GM12872 (cell line): ENCODE measurements at regions not wholly inside any gene's neighbourhood (a gene's known extent, or its start where the extent isn't known, plus 50 kb on each side); places are given as distances from the start of the nearest gene placed in this dataset.

Experiments used
- TF ChIP-seq, protein P1 (sequence below): IDR thresholded peaks from 3 replicates; pipeline ENCODE4 v1.5.1; 2011; ENCODE audit warnings: low read depth, mild to moderate bottlenecking, low read length, moderate library complexity; ENCODE audit not compliant: insufficient read depth

DNA sequence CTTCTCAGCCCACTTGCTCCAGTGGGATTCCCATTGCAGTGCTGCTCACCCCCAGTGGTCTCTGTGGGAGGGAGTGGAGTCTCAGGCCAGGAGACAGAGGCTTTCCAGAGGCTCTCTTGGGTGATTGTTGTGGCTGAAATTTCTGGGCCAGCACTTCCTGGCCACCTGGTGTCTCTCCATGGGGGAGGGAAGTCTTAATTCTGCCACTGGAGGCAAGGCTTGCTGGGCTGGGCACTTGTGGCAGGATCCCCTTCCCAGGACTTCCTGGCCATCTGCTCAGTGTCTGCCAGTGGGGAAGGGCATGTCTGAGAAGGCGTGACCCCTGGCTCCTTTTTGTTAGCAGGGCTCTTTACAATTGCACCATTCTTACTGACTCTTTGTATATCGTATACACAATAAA is 351.8 kb downstream of the GABRB3 start:
- TF ChIP-seq, protein P1, sequence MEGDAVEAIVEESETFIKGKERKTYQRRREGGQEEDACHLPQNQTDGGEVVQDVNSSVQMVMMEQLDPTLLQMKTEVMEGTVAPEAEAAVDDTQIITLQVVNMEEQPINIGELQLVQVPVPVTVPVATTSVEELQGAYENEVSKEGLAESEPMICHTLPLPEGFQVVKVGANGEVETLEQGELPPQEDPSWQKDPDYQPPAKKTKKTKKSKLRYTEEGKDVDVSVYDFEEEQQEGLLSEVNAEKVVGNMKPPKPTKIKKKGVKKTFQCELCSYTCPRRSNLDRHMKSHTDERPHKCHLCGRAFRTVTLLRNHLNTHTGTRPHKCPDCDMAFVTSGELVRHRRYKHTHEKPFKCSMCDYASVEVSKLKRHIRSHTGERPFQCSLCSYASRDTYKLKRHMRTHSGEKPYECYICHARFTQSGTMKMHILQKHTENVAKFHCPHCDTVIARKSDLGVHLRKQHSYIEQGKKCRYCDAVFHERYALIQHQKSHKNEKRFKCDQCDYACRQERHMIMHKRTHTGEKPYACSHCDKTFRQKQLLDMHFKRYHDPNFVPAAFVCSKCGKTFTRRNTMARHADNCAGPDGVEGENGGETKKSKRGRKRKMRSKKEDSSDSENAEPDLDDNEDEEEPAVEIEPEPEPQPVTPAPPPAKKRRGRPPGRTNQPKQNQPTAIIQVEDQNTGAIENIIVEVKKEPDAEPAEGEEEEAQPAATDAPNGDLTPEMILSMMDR = no peak

DNA sequence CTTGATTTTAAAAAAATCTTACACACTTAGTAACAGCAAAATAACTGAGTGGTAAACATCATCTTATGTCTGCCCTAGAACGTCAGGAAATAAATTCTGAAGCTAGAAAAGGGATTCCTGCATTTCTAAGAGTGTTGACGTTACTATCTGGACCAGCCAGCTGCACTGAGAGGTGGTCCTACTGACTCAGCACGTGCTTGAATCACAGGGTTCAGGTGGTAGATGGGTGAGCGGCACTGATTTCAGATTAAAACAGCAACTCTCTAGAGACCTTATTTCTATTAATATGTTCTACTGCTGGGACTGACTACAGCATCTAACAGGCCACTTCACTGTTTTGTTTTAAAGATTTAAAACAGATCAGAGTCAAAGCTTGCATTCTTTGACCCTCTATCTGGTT is 377.2 kb downstream of the GABRB3 start:
- TF ChIP-seq, protein P1 = no peak

DNA sequence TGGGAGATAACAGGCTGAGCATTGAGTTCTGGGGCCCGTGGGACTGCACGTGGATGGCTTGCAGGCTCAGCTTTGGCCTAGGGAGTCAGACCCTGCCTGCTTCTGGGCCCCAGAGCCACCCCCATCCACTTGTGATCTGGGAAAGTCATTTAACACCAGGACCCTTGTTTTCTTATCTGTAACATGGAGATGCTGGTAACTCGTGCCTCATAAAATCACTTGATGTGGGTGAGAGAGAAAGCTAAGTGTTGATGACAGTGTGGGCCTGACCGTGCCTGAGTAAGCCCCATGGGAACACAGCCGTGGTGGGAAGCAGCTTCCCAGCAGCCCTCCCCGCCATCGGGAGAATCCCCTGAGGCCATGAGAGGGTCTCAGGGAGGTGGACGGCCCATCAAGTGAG is 378.1 kb downstream of the GABRB3 start:
- TF ChIP-seq, protein P1 = no peak

DNA sequence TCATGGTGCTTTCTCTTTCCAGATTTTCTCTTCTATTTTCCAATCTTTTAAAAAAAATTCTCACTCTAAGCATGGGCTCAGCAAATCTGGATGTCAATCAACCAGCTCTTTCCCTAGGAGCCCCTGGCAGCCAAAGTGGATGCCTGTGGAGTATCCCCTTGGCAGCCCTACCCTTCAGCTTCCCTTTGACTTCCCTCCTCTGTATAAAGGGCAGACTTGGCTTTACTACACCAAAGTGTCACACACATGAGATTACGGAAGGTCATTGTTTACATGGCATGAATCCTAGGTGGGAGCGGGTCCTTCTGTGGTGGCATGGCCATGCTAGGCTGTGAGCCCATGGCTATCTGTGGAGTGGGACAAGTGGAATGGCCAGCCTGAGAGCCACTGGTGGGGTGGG is 379.9 kb downstream of the GABRB3 start:
- TF ChIP-seq, protein P1 = no peak

DNA sequence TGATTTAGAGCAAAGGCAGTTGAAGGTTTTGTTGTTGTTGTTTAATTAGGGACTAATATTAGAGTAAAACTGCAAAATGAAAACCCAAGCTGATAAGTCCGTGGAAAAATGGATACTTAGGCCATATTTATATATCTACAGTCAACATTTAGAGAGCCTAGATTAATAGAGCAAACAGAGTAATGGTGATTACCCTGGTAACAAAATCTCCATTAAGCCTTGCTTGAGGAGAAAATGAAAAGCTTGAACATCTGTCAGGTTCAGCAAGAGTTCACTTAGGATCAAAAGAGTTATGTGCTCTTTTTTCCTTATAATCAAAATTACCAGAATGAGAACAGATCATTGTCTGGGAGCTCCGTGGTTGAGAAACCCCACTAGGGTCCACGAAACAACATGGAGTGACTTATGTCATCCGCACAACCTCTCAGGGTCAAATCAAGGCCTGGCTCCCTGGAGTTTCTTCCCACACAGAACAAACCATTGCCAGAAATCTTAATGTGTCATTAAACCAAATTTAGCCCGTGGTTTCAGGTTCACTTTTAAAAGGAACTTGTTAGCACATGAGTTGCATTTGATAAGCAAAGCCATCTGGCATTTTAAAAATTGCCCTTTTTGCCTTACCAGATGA is 381.2 kb downstream of the GABRB3 start:
- TF ChIP-seq, protein P1 = no peak

DNA sequence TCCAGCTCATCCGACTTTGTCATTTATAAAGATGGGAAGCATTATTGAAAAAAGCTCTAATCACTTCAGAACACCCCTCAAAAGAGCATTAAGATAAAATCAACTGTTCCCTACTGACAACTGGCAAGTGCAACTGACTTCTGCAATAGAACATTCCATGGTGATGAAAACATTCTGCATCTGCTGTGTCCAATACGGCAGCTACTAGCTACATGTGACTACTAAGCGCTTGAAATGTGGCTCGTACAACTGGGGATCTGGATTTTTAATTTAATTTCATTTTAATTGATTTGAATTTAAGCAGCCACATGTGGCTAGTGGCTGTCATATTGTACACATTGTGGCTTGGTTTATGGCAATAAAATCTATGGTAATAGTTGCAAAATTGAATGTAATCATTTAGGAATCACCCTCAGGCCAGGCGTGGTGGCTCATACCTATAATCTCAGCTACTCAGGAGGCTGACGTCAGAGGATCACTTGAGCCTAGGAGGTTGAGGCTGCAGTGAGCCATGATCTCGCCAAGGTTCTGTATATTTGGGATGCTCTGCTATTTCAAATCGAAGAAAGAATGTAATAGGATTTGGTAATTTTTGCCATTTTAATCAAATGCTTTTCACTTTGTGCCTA is 390.3 kb downstream of the GABRB3 start:
- TF ChIP-seq, protein P1 = no peak

DNA sequence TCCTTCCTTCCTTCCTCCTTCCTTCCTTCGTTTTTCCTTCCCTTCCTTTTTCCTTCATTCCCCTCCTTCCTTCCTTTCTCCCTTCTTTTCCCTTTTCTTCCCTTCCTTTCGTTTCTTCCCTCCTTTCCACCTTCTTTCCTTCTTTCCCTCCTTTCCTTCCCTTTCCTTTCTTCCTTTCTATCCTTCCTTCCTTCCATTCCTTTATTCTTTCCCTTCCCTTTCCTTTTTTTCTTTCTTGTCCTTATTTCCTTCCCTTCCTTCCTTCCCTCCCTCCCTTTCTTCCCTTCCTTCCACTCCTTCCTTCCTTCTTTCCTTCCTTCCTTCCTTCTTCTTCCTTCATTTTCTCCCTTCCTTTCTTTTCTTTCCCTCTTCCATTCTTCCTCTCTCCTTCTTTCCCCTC is 394.6 kb downstream of the GABRB3 start:
- TF ChIP-seq, protein P1 = no peak
